ENCODE measurements at regions not wholly inside any gene's neighbourhood (a gene's known extent, or its start where the extent isn't known, plus 50 kb on each side); places are given as distances from the start of the nearest gene placed in this dataset.

GRCh38 chr5:124234022-124234769 is 512.2 kb downstream of the ZNF608 start:
- no peak for TF ChIP-seq CTCF (IDR thresholded peaks at IDR 0.05)
- TF ChIP-seq POLR2A (IDR thresholded peaks at IDR 0.05): no peak

Data from lower leg skin (tissue), 3 donors.